Stimulated activated CD8-positive, alpha-beta memory T cell treated with anti-CD3 and anti-CD28 coated beads, Interleukin-4, amount 100 ng/mL, for 4 hours (primary cell): ENCODE measurements at regions not wholly inside any gene's neighbourhood (a gene's known extent, or its start where the extent isn't known, plus 50 kb on each side); places are given as distances from the start of the nearest gene placed in this dataset.
"Not testable (repeated sequence)": the region's sequence is repeated elsewhere in the genome, so short reads cannot be mapped to it uniquely, and the experiment has no call there.

Source experiments
- DNase-seq, 2 donors: peaks; one replicate each; pipeline ENCODE4 v3.0.0-alpha.2; 2020; ENCODE audit warnings: low read depth in 2 of 2, low spot score in 1 of 2

GRCh38 chr10:47711428-47711827 lies 52.0 kb downstream of the SYT15B start:
- not testable (repeated sequence) for DNase-seq

DNA sequence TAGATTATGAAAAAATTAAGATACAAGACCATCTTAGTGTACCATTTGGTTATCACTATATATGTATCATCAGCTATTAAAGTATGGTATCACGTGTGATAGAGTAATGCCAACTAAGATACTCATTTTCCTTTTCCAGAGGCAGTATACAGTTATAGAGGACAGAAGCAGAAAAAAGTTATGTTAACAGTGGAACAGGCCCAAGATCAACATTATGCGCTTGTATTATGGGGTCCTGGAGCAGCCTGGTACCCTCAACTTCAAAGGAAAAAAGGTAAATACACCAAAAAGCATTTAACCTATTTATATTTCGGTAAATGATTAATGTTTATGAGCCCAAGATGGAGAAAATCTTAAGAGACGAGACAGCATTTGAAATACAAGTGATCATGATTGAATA lies 52.9 kb downstream of the SYT15B start:
- not testable (repeated sequence) for DNase-seq

DNA sequence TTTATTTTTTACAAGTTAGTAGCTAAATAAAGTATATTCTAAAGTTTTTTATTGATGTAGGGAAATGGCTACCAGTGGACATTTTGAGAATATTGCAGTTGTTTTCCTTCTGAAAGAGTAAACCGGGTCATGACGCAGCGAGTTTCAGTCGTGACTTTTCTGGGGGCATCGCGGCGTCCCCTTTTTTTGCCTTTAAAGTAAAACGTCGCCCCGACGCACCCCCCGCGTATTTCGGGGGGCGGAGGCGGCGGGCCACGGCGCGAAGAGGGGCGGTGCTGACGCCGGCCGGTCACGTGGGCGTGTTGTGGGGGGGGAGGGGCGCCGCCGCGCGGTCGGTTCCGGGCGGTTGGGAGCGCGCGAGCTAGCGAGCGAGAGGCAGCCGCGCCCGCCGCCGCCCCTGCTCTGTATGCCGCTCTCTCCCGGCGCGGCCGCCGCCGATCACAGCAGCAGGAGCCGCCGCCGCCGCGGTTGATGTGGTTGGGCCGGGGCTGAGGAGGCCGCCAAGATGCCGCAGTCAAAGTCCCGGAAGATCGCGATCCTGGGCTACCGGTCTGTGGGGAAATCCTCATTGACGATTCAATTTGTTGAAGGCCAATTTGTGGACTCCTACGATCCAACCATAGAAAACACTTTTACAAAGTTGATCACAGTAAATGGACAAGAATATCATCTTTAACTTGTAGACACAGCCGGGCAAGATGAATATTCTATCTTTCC lies 57.5 kb downstream of the SYT15B start:
- peak; percentile 34 to 41 for DNase-seq

DNA sequence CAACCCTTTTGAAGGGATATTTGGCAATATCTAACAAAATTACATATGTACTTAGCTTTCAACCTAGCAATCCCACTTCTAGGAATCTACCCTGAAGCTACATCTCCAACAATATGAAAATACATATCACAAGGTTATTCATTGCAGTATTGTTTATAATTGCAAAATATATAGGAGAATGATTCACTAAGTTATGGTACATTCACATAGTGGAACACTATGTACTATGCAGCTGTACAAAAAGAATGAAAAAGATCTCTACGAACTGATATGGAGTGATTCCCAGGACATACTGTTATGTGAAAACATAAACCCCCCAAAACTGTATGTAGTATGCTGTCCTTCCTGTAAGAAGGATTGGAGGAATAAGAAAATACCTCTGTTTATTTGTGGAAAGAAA lies 62.1 kb downstream of the SYT15B start:
- DNase-seq = not testable (repeated sequence)

DNA sequence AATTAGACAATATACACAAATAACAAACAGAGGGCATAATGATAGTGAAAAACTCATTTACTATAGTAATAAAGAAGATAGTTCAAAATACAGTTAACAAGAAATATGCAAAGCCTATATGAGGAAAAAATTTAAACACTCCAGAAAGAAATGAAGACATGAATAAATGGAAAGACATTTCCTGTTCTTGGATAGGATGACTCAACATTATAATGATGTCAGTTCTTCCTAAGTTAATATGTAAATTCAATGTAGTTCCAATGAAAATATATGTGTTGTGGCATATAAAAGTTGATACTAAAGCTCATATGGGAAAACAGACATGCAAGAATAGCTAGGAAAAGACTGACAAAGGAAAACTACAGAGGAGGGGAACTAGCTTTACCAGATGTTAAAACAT lies 63.5 kb downstream of the SYT15B start:
- not testable (repeated sequence) for DNase-seq

DNA sequence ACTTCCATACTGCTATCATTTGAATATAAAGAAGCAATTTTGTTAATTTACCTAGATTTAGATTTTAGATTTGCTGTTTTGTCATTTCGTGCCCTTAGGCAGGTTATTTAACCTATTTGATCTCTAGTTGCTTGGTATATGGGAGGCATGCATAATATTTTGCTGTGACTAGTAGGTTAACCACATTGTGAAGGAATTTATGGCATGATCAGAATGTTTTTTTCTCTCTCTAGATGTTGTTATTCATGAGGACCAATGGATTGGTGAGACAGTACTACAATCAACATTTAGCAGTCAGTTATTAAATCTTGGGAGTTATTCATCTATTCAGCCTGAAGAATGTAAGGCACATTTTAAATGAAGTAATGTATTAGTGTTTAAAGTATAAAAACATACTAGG lies 67.2 kb downstream of the SYT15B start:
- DNase-seq = not testable (repeated sequence)

GRCh38 chr10:47695149-47695548 lies 68.2 kb downstream of the SYT15B start:
- DNase-seq = not testable (repeated sequence)

DNA sequence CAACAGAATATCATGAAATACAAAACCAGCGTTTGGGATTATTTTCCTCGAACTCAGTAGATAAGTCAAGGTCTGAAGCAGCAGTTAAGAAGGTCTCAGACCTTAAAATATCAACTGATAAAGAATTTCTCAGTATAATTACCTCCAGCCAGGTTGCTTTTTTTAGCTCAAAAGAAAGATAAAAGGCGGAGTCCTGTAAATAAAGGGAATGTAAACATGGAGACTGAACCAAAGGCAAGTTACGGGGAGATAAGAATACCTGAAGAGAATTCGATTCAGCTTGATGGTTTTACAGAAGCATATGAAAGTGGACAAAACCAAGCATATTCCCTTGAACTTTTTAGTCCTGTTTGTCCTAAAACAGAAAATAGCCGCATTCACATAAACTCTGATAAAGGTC lies 73.1 kb downstream of the SYT15B start:
- DNase-seq = not testable (repeated sequence)

DNA sequence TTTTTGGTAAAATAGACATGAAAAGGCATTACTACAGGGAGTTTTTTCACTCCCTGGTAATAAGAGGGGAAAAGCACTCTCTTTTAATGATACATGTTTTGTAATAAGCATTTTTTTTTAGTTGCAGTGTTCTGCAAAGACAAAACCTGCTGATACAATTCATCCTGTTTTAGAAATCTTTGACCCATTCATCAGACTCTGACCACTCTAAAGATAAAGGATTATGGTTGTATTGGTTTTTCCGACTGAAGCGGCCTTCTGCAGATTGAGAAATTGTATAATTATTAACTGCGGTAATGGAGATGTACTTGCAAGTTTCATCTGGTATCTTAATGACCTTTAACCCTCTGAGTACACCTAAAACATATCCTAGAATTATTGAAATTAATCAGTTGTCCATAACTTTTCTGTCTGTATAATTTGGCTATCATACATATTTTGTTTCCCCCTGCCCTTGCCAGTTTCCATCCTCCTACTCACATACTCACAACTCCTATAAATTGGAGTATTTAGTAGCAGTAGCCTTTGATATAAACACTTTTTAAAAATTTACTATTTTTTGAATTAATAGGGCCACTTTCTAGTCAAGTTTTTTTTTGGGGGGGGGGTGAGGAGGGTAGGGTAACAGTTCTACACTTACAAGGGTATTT lies 79.4 kb downstream of the SYT15B start:
- DNase-seq = not testable (repeated sequence)

DNA sequence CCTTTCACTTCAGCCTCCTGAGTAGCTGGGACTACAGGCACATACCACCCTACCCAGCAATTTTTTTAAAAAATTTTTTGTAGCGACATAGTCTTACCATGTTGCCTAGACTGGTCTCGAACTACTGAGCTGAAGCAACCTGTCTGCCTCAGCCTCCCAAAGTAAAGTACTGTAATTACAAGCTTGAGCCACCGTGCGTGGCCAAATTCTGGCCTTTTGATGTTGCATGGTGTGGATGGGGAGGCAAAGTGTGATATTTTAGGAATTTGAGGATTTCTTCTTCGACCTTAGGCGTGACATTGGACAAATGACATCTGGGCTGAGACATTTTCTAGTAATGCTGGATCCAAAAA lies 81.8 kb downstream of the SYT15B start:
- not testable (repeated sequence) for DNase-seq

DNA sequence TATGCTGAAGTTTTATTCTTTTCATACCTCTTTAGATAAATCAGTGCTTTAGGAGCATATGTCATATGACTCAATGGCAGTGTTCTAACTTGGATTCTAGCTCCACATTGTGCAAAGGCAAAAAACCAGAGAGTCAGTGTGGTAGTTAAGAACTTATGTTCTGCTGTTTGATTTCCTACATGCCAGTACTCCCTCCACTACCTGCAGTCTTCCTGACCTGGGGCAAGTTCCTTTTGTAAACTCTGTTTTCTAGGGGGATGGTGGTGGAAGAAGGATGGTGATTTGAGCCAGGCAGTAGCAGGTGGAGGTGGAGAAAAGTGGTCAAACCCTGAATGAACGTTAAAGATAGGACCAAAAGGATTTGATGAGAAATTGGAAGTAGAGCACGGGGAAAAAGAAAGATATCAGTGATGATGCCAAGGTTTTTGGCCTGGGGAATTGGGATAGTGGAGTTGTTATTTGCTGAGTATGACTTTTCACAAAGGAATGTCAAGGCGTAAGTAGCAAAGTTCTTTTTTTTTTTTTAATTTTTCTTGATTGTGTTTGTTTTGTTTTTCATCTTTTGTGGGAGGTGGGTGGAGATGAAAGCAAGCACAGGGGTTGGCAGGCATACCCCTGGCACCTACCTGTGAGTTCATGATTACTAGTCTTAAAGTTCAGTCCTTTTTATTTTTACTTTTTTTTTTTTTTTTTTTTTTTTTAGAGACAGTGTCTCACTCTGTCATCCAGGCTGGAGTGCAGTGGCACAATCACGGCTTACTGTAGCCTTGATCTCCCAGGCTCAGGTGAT lies 82.3 kb downstream of the SYT15B start:
- not testable (repeated sequence) for DNase-seq

- not testable (repeated sequence) for DNase-seq
Observed at GRCh38 chr10:47676102-47676501, 87.3 kb downstream of the SYT15B start.

DNA sequence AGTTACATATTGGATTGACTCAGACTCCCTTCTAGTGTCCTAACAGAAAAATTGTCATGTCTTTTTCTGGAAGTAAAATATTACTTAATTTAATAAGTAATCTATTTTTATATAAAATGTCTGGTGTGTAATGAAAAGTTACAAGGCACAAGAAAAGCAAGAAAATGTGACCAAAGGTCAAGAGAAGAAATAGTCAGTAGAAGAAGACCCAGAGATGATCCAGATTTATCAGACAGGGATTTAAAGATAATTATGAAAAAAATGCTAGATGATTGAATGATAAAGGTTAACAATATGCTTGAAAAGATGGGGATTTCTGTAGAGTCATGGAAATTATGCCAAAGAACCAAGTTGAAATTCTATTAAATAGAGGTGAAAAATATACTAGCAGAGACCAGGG lies 87.8 kb downstream of the SYT15B start:
- DNase-seq = not testable (repeated sequence)

DNA sequence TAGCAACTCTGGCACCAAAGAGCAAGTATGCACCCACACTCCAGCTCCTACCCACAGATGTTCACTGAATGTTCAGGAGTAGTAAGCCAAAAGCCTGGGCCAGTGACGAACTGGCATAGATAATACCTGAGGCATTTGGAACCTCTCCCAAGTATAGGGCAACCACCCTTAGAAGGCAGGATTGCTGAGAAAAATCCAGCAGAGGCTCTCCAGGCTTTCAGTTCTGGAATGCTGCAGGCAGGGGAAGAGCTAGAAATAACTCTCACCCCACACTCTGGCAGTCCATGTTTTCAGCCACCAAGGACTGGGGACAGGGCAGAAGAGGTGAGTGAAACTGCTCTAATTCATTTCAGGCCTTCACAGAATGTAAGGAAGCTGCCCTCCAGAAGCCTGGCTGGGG lies 90.3 kb downstream of the SYT15B start:
- not testable (repeated sequence) for DNase-seq

GRCh38 chr10:47670857-47671256 lies 92.5 kb downstream of the SYT15B start:
- DNase-seq = not testable (repeated sequence)

GRCh38 chr10:47661955-47662577 lies 101.3 kb downstream of the SYT15B start:
- DNase-seq = not testable (repeated sequence)

DNA sequence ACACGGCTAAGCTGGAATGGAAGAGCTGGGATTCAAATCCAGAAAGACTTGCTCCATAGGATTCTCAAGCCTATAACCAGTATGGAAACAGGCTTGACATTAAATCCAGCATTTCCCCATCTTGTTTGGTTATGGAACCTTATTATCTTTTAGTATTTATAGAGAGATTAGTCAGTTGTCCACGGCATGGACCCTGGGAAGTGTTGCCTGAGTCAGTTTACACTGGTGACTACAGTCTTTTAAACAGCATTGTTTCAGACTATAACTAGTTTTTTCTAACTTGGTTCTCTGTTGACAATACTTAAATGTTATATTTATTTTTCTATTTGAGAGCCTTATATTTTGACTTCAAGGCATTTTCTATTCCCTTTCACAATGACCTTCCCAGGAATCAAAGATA lies 106.7 kb downstream of the SYT15B start:
- not testable (repeated sequence) for DNase-seq

- DNase-seq = not testable (repeated sequence)
Observed at GRCh38 chr10:47654161-47654560, 109.2 kb downstream of the SYT15B start.

GRCh38 chr10:47648594-47648993 lies 114.8 kb downstream of the SYT15B start:
- not testable (repeated sequence) for DNase-seq

DNA sequence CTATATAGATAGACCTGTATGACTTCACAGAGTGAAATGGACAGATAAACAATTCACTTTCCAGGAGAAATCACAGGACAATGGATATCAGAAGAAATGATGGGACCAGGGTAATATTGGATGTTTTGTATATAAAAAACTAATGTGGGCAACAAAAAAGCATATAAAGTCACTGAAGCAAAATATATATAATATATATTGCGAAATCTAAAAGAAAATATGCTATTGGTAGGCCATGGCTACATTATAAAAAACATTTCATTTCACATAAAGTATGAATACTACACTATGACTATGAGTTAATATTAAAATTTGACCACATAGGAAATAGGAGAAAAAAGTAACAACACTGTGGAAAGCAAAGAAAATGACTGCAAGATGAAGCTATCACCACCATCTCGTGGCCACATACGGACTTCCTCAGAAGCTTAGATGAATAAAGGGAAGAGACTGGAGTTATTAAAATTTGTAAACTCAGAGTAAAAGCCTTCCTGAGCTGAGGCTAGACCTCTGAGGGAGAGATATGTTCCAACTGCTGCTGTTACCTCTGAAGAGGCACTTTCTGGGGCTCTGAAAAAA lies 115.8 kb downstream of the SYT15B start:
- DNase-seq = not testable (repeated sequence)

- DNase-seq = not testable (repeated sequence)
Observed at GRCh38 chr10:47646686-47647273, 116.6 kb downstream of the SYT15B start.
